ENCODE measurements at regions not wholly inside any gene's neighbourhood (a gene's known extent, or its start where the extent isn't known, plus 50 kb on each side); places are given as distances from the start of the nearest gene placed in this dataset.

- no peaks in the 10 kb centered on the region for H3K79me2 ChIP-seq (ENCODE audit: low read length)
- ChIA-PET CTCF (no interaction called here), POLR2A (ENCODE audit: unreplicated experiment) (no interaction called here)
- TF ChIP-seq EZH2 (IDR thresholded peaks at IDR 0.05; ENCODE audit: low read length, unreplicated experiment): no peak
- no peak for TF ChIP-seq EZH2phosphoT487 (IDR thresholded peaks at IDR 0.05; ENCODE audit: borderline replicate concordance, low read length)
- H3K27ac ChIP-seq (ENCODE audit: low read length): no peak overlapping the region
- no peaks in the 10 kb centered on the region for H3K27me3 ChIP-seq (ENCODE audit: low read length)
- no peak for DNase-seq
- no peaks in the 10 kb centered on the region for H3K36me3 ChIP-seq (ENCODE audit: low read depth, low read length)
- ATAC-seq: no peak
- H3K4me2 ChIP-seq (ENCODE audit: low read length): no peak overlapping the region
- H3F3A ChIP-seq (ENCODE audit: low read length, unreplicated experiment): no peaks in the 10 kb centered on the region
- no peak overlapping the region for H2AFZ ChIP-seq (ENCODE audit: low read length)
- no peaks in the 10 kb centered on the region for H3K4me1 ChIP-seq (ENCODE audit: insufficient read depth, low read length)
- no peak overlapping the region for H3K4me3 ChIP-seq (ENCODE audit: low read length)
- no peak overlapping the region for H3K9ac ChIP-seq (ENCODE audit: low read length)
- intact Hi-C loops (cut with micrococcal nuclease): no loop called here
- no TSS peak for BruUV-seq (replicated peaks)
- H4K20me1 ChIP-seq (ENCODE audit: low read length): no peaks in the 10 kb centered on the region
- no peaks in the 10 kb centered on the region for H3K9me2 ChIP-seq (replicated peaks; ENCODE audit: low read length)
- H3K9me3 ChIP-seq (ENCODE audit: low read length): no peaks in the 10 kb centered on the region
These were observed 263.7 kb upstream of the MAF start for GRCh38 chr16:79864032-79864780.

DNA sequence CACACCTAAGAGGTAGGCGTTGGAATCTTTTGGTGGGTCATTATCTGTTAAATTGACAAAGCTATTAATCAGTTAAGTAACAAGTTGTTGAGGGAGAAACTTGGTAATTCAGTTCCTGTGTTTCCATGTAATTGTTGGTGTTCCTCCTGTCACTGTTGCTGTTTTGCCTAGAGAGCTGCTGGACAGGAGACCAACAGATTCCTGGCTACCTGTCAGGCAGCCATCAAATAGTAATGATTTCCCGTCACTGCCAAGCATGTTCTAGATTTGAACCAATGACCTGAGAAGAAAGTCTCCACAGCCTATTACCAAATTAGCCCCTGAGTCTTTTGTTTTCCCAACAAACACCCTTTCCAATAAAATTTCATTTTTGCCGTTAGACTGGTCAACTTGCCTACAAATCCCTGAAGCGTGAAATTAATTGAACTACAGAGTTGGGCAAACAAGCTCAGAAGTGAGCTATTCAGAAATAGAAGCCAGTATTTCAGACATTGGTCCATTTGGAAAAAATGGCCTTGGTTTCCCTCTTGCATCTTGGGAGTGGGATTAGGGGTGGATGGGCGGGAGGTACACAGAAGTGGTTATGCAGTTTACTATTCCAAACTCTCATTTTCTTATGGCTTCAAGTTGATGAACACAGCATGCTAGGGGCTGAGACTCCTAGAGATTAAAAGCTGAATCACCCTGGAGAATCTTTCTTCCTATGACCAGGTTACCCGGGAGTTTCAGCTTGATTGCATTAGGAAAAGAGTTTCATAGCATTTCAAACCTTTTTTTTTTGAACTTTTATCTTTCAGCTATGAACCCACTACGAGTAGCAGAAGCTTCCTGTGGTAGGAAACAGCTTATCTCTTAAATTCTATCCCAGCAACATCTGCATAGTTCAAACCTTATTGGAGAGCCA is 262.8 kb upstream of the MAF start:
- Histone ChIP-seq H3K9me3 (ENCODE audit: low read length) (no peaks in the 10 kb centered on the region), H2AFZ (ENCODE audit: low read length) (no peak overlapping the region), H3K79me2 (ENCODE audit: low read length) (no peaks in the 10 kb centered on the region), H3K4me2 (ENCODE audit: low read length) (no peak overlapping the region), H3K27me3 (ENCODE audit: low read length) (no peaks in the 10 kb centered on the region), H3K9ac (ENCODE audit: low read length) (no peak overlapping the region), H3K4me1 (ENCODE audit: insufficient read depth, low read length) (no peaks in the 10 kb centered on the region), H3K9me2 (replicated peaks; ENCODE audit: low read length) (no peaks in the 10 kb centered on the region), H3F3A (ENCODE audit: low read length, unreplicated experiment) (no peaks in the 10 kb centered on the region), H3K4me3 (ENCODE audit: low read length) (no peak overlapping the region), H4K20me1 (ENCODE audit: low read length) (no peaks in the 10 kb centered on the region), H3K36me3 (ENCODE audit: low read depth, low read length) (no peaks in the 10 kb centered on the region), H3K27ac (ENCODE audit: low read length) (no peak overlapping the region)
- intact Hi-C loops (cut with micrococcal nuclease): no loop called here
- ChIA-PET POLR2A (ENCODE audit: unreplicated experiment) (no interaction called here), CTCF (no interaction called here)
- ATAC-seq (no peak), DNase-seq (no peak)
- no TSS peak for BruUV-seq (replicated peaks)
- TF ChIP-seq, protein P1, sequence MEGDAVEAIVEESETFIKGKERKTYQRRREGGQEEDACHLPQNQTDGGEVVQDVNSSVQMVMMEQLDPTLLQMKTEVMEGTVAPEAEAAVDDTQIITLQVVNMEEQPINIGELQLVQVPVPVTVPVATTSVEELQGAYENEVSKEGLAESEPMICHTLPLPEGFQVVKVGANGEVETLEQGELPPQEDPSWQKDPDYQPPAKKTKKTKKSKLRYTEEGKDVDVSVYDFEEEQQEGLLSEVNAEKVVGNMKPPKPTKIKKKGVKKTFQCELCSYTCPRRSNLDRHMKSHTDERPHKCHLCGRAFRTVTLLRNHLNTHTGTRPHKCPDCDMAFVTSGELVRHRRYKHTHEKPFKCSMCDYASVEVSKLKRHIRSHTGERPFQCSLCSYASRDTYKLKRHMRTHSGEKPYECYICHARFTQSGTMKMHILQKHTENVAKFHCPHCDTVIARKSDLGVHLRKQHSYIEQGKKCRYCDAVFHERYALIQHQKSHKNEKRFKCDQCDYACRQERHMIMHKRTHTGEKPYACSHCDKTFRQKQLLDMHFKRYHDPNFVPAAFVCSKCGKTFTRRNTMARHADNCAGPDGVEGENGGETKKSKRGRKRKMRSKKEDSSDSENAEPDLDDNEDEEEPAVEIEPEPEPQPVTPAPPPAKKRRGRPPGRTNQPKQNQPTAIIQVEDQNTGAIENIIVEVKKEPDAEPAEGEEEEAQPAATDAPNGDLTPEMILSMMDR (conservative IDR thresholded peaks at IDR 0.05; ENCODE audit: low read depth, low read length): no peak
- TF ChIP-seq EZH2 (IDR thresholded peaks at IDR 0.05; ENCODE audit: low read length, unreplicated experiment) (no peak), EZH2phosphoT487 (IDR thresholded peaks at IDR 0.05; ENCODE audit: borderline replicate concordance, low read length) (no peak)

GRCh38 chr16:79862601-79863000 is 262.1 kb upstream of the MAF start:
- Histone ChIP-seq H3K79me2 (ENCODE audit: low read length) (no peaks in the 10 kb centered on the region), H3K4me2 (ENCODE audit: low read length) (no peak overlapping the region), H3K4me3 (ENCODE audit: low read length) (no peak overlapping the region), H2AFZ (ENCODE audit: low read length) (no peak overlapping the region), H3K4me1 (ENCODE audit: insufficient read depth, low read length) (no peaks in the 10 kb centered on the region), H3F3A (ENCODE audit: low read length, unreplicated experiment) (no peaks in the 10 kb centered on the region), H3K36me3 (ENCODE audit: low read depth, low read length) (no peaks in the 10 kb centered on the region), H3K27me3 (ENCODE audit: low read length) (no peaks in the 10 kb centered on the region), H3K9me3 (ENCODE audit: low read length) (no peaks in the 10 kb centered on the region), H4K20me1 (ENCODE audit: low read length) (no peaks in the 10 kb centered on the region), H3K9me2 (replicated peaks; ENCODE audit: low read length) (no peaks in the 10 kb centered on the region), H3K9ac (ENCODE audit: low read length) (no peak overlapping the region), H3K27ac (ENCODE audit: low read length) (no peak overlapping the region)
- ATAC-seq (no peak), DNase-seq (no peak)
- POLR2A ChIA-PET (ENCODE audit: unreplicated experiment): no interaction called here
- intact Hi-C loops (cut with micrococcal nuclease): no loop called here
- BruUV-seq (replicated peaks): no TSS peak
- CTCF ChIA-PET: no interaction called here
- TF ChIP-seq EZH2 (IDR thresholded peaks at IDR 0.05; ENCODE audit: low read length, unreplicated experiment): no peak
- no peak for TF ChIP-seq EZH2phosphoT487 (IDR thresholded peaks at IDR 0.05; ENCODE audit: borderline replicate concordance, low read length)
- TF ChIP-seq, protein P1 (conservative IDR thresholded peaks at IDR 0.05; ENCODE audit: low read depth, low read length): no peak

Measured in PC-3 (cell line).